GM13977 (cell line): ENCODE measurements at regions not wholly inside any gene's neighbourhood (a gene's known extent, or its start where the extent isn't known, plus 50 kb on each side); places are given as distances from the start of the nearest gene placed in this dataset.

Experiments used
- DNase-seq: peaks from one replicate; pipeline ENCODE4 v3.0.0; 2012; ENCODE audit warnings: low spot score
- in situ Hi-C: fragments of 300-500 bp; cut with MboI; formaldehyde crosslinking; loops from one replicate; pipeline ENCODE4 v1.12.0; 2022; ENCODE audit warnings: low sequenced_read_pairs, low pct_unique_long_range_greater_than_20kb, mixed read lengths, inconsistent platforms; ENCODE audit not compliant: unreplicated experiment
- TF ChIP-seq, protein P1 (sequence below): IDR thresholded peaks from 2 replicates; pipeline ENCODE4 v1.5.1; 2012; ENCODE audit warnings: mild to moderate bottlenecking, control low read depth; ENCODE audit not compliant: insufficient read depth; ENCODE audit errors: extremely low read depth, missing control alignments

DNA sequence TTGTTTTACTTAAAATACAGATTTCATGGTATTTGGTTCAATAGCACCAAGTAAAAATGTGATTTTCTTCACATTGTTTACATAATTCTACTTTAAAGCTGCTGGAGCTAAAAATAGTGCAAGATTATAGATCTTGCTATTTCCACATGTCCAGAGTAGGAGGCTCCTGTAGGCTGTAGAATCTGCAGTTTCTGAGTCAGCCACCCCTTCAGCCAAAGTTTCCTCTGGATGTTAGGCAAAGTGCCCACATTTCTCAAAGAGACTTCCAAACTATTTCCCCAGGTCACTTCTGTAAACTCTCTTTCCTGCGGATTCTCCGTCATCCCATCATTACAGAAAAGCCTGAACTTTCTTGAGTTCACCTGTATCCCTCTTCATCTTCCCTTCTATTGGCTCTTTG, 342.5 kb upstream of the FSTL5 start:
- in situ Hi-C loops, result loop anchor here (25.0 kb wide), 1 partner anchor 531 kb away; no protein-coding TSS in a partner anchor
- no peak for DNase-seq
- TF ChIP-seq, protein P1, sequence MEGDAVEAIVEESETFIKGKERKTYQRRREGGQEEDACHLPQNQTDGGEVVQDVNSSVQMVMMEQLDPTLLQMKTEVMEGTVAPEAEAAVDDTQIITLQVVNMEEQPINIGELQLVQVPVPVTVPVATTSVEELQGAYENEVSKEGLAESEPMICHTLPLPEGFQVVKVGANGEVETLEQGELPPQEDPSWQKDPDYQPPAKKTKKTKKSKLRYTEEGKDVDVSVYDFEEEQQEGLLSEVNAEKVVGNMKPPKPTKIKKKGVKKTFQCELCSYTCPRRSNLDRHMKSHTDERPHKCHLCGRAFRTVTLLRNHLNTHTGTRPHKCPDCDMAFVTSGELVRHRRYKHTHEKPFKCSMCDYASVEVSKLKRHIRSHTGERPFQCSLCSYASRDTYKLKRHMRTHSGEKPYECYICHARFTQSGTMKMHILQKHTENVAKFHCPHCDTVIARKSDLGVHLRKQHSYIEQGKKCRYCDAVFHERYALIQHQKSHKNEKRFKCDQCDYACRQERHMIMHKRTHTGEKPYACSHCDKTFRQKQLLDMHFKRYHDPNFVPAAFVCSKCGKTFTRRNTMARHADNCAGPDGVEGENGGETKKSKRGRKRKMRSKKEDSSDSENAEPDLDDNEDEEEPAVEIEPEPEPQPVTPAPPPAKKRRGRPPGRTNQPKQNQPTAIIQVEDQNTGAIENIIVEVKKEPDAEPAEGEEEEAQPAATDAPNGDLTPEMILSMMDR, result no peak

DNA sequence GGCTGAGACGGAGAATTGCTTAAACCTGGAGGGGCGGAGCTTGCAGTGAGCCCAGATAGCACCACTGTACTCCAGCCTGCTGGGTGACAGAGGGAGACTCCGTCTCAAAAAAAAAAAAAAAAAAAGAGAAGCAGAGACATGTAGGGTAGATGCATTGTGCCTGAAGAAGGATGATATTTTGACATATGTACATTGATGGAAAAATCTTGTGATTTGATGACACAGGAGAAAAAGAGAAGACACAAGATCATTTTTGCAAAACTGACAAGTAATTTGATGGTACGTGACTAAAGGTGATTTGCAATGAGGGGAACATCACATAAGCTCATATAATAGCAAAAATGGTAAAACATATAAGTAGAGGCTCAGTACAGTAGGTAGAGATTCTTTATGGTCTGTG, 340.1 kb upstream of the FSTL5 start:
- DNase-seq, result no peak
- TF ChIP-seq, protein P1, result no peak
- in situ Hi-C loops, result loop anchor here (25.0 kb wide), 1 partner anchor 533 kb away; no protein-coding TSS in a partner anchor

DNA sequence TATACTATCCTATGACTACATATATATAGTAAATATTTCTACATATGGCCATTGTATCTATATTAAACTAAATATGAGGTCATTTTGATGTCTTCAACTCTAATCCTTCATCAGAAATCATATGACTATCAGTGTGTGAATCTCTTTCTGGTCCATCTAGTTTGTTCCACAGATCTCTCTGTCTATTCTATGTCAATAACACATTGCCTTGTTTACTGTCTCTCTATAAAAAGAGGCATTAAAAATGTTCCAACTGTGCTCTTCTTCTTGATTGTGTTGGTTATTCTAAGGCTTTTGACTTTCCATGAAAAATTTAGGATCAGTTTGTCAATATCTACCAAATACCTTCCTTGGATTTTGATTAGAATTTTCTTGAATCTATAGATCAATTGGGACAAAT, 338.3 kb upstream of the FSTL5 start:
- TF ChIP-seq, protein P1, result no peak
- no peak for DNase-seq
- in situ Hi-C loops, result loop anchor here (25.0 kb wide), 1 partner anchor 535 kb away; no protein-coding TSS in a partner anchor

DNA sequence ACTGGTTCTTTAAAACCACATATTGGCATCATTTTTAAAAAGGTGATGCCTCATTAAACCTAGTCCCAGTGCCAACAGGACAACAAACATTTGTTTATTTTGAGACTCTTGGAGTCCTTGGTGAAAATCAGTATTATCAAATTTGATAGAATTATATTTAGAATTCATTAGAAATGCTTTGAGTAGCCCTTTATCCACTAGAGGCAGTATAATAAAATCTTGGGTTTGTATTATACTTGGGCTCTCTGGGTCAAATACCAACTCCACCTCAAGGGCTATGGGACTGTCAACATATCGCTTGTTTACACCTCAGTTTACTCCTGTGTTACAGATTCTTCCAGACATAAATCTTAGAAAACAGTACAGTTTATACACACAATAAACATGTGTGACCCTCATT, 335.7 kb upstream of the FSTL5 start:
- TF ChIP-seq, protein P1, result peak; percentile 27
- in situ Hi-C loops, result no loop called here

DNA sequence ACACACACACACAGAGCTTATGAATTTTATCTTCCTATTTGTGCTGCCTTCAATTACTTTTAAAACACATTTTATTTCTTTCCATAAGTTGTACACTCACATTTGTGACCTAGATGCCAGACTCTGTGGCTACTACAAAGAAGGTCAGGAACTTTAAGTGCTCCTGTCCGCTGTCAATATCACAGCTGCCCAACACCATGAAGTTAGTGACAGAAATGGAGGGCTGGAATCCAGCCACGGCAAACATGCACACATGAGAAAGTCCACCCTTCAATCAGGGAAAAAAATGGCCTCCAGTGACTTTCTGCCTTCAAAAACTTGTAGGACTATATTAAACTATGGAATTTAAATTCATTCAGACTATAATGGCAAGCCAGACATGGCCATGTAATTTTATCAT, 334.4 kb upstream of the FSTL5 start:
- DNase-seq, result no peak
- in situ Hi-C loops, result no loop called here
- TF ChIP-seq, protein P1, result no peak

More for the DNA sequence above, 335.7 kb upstream of the FSTL5 start:
- peak; percentile 8 for DNase-seq

DNA sequence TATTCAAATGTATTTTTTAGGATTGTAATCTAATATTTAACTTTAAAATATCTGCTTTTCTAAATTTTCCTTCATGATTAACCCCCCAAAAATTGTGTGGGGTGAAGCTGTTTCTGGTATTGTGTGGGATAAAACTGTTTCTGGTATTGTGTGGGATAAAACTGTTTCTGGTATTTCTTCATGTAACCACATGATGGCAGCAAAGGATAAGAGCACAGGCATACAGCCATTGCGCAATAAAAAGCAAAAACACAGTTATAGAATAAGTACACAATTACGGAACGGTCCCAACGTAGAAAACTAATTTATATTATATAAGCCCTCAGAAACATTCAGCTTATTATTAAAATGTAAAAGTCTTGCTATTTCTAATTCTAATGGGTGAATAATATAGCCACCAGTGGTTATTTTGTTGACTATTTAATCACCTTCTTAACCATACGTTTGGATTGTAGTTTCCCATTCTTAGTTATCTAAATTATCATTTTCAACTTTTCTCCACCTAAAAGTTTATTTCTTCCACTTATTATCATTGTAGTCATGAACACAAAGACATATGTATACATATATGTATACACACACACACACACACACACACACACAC, 333.9 kb upstream of the FSTL5 start:
- TF ChIP-seq, protein P1, result peak; percentile 78
- peak; percentile 36 for DNase-seq
- in situ Hi-C loops, result no loop called here

DNA sequence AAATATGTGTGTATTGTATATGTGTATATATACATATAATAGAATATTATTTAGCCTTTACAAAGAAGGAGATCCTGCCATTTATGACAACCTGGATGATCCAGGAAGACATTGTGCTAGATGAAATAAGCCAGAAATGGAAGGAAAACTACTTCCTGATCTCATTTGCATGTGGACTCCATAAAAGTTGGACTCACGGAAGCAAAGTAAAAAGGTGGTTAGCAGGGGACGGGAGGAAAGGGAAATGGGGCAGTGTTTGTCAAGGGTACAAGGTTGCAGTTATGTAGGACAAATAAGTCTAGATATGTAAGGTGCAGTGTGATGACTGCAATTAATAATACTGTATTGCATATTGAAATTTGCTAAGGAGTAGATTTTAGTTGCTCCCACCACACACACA, 331.1 kb upstream of the FSTL5 start:
- DNase-seq, result no peak
- in situ Hi-C loops, result no loop called here
- TF ChIP-seq, protein P1, result no peak
